ENCODE measurements at regions not wholly inside any gene's neighbourhood (a gene's known extent, or its start where the extent isn't known, plus 50 kb on each side); places are given as distances from the start of the nearest gene placed in this dataset.

GRCh38 chr21:43269957-43270705 is 101.3 kb downstream of the CRYAA start:
- TF ChIP-seq, protein P1, sequence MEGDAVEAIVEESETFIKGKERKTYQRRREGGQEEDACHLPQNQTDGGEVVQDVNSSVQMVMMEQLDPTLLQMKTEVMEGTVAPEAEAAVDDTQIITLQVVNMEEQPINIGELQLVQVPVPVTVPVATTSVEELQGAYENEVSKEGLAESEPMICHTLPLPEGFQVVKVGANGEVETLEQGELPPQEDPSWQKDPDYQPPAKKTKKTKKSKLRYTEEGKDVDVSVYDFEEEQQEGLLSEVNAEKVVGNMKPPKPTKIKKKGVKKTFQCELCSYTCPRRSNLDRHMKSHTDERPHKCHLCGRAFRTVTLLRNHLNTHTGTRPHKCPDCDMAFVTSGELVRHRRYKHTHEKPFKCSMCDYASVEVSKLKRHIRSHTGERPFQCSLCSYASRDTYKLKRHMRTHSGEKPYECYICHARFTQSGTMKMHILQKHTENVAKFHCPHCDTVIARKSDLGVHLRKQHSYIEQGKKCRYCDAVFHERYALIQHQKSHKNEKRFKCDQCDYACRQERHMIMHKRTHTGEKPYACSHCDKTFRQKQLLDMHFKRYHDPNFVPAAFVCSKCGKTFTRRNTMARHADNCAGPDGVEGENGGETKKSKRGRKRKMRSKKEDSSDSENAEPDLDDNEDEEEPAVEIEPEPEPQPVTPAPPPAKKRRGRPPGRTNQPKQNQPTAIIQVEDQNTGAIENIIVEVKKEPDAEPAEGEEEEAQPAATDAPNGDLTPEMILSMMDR (IDR thresholded peaks at IDR 0.05), result no peak
- no peak for TF ChIP-seq POLR2A (IDR thresholded peaks at IDR 0.05)
